Prostate gland (tissue), 2 donors: ENCODE measurements at regions not wholly inside any gene's neighbourhood (a gene's known extent, or its start where the extent isn't known, plus 50 kb on each side); places are given as distances from the start of the nearest gene placed in this dataset.

Experiments
- DNase-seq: peaks from one replicate; pipeline ENCODE4 v3.0.0-alpha.2; 2019; ENCODE audit warnings: low spot score
- H3K27ac ChIP-seq, 2 donors: fragments of 200-600 bp; sonication (generic); 2 replicates each; pipeline ENCODE4 v1.5.1; 2017 to 2019
- H3K27me3 ChIP-seq: fragments of 200-600 bp; sonication (generic); replicated peaks from 2 replicates; pipeline ENCODE4 v1.5.1; 2019; ENCODE audit not compliant: insufficient read depth
- H3K36me3 ChIP-seq, 2 donors: fragments of 200-600 bp; sonication (generic); 1 replicate in 1 of 2; 2 replicates in 1 of 2; pipeline versions ENCODE4 v1.5.1 to v1.8.1; 2017 to 2019
- H3K4me1 ChIP-seq: fragments of 200-600 bp; sonication (generic); replicated peaks from 2 replicates; pipeline ENCODE4 v1.5.1; 2019
- H3K4me3 ChIP-seq, 2 donors: fragments of 200-600 bp; sonication (generic); 2 replicates each; pipeline ENCODE4 v1.5.1; 2017 to 2019
- H3K9me3 ChIP-seq: fragments of 200-600 bp; sonication (generic); 2 replicates; pipeline ENCODE4 v1.5.1; 2017
- POLR2A ChIP-seq: fragments of 450-650 bp; IDR thresholded peaks from one replicate; pipeline ENCODE4 v1.6.1; 2016; ENCODE audit warnings: antibody characterized with exemption, mild to moderate bottlenecking
- POLR2AphosphoS5 ChIP-seq: sonication (generic); formaldehyde crosslinking; IDR thresholded peaks from one replicate; pipeline ENCODE4 v1.6.1; 2017; ENCODE audit warnings: antibody characterized with exemption
- WGBS: methylation state at CpG from one replicate; pipeline ENCODE4 v1.1.5; 2018; 5-methylcytosine and 5-hydroxymethylcytosine counted together
- intact Hi-C: fragments of 100-400 bp; cut with DNase I; formaldehyde crosslinking; loops from one replicate; pipeline ENCODE4 v1.14.2; 2022
- TF ChIP-seq, protein P1 (sequence below), 4 experiments: fragments of 200-600 bp in 2 of 4; fragments of 450-650 bp in 2 of 4; sonication (generic) in 2 of 4; IDR thresholded peaks; 1 replicate in 3 of 4; 2 replicates in 1 of 4; pipeline ENCODE4 v1.5.1; 2016 to 2019; ENCODE audit warnings: antibody characterized with exemption in 4 of 4, mild to moderate bottlenecking in 2 of 4, moderate library complexity in 2 of 4

DNA sequence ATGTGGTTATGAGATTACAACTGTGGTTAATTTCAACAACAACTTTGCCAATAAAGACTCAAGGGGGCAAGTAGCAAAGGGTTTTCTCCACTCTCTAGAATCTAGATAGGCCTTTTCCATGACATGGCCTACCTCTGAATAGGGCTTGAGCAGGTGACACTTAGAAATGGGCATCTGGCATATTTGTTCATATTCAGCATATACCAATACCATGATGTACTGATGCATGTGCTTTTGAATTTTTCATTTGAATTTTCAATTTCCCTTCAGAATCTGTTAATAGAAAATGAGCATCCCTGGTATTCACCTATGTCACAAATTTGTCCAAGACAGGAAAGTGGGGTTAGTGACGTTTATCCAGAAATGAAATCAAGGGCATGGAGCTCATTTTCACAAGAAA lies 757.5 kb upstream of the NRSN1 start:
- TF ChIP-seq POLR2A (no peak), POLR2AphosphoS5 (no peak)
- TF ChIP-seq, protein P1, sequence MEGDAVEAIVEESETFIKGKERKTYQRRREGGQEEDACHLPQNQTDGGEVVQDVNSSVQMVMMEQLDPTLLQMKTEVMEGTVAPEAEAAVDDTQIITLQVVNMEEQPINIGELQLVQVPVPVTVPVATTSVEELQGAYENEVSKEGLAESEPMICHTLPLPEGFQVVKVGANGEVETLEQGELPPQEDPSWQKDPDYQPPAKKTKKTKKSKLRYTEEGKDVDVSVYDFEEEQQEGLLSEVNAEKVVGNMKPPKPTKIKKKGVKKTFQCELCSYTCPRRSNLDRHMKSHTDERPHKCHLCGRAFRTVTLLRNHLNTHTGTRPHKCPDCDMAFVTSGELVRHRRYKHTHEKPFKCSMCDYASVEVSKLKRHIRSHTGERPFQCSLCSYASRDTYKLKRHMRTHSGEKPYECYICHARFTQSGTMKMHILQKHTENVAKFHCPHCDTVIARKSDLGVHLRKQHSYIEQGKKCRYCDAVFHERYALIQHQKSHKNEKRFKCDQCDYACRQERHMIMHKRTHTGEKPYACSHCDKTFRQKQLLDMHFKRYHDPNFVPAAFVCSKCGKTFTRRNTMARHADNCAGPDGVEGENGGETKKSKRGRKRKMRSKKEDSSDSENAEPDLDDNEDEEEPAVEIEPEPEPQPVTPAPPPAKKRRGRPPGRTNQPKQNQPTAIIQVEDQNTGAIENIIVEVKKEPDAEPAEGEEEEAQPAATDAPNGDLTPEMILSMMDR (IDR thresholded peaks at IDR 0.05): no peak
- no peak overlapping the region for H3K4me3 ChIP-seq
- intact Hi-C loops: no loop called here
- WGBS: 94% methylated on average over 1 of the region's 1 CpG
- H3K9me3 ChIP-seq: no peaks in the 10 kb centered on the region
- no peak for DNase-seq
- no peaks in the 10 kb centered on the region for H3K36me3 ChIP-seq
- H3K27ac ChIP-seq: no peak overlapping the region
- H3K27me3 ChIP-seq: no peaks in the 10 kb centered on the region
- no peaks in the 10 kb centered on the region for H3K4me1 ChIP-seq

DNA sequence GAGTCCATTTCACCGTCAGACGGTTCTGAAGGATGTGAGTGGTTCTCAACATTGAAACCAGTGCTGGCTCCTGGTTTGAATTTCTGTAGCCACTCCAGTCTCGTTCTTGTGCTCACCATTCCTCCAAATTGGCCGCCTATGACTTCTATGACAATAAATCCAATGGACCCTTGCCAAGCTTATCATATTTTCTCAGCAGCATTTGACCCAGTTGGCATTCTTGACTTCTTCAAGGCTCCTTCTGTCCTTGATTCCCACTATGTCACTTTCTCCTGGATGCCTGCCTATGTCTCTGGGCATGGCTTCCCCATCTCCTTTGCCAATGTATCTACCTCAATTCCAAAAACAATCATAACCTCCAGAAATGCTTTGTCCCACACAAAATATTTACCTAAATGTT lies 756.0 kb upstream of the NRSN1 start:
- 94% methylated on average over 4 of the region's 4 CpGs for WGBS
- no peak for DNase-seq
- intact Hi-C loops: no loop called here
- no peaks in the 10 kb centered on the region for H3K36me3 ChIP-seq
- no peak for TF ChIP-seq POLR2A
- TF ChIP-seq, protein P1 (IDR thresholded peaks at IDR 0.05): no peak
- no peak for TF ChIP-seq POLR2AphosphoS5
- H3K9me3 ChIP-seq: no peaks in the 10 kb centered on the region
- no peaks in the 10 kb centered on the region for H3K4me1 ChIP-seq
- no peak overlapping the region for H3K4me3 ChIP-seq
- no peaks in the 10 kb centered on the region for H3K27me3 ChIP-seq
- no peak overlapping the region for H3K27ac ChIP-seq

DNA sequence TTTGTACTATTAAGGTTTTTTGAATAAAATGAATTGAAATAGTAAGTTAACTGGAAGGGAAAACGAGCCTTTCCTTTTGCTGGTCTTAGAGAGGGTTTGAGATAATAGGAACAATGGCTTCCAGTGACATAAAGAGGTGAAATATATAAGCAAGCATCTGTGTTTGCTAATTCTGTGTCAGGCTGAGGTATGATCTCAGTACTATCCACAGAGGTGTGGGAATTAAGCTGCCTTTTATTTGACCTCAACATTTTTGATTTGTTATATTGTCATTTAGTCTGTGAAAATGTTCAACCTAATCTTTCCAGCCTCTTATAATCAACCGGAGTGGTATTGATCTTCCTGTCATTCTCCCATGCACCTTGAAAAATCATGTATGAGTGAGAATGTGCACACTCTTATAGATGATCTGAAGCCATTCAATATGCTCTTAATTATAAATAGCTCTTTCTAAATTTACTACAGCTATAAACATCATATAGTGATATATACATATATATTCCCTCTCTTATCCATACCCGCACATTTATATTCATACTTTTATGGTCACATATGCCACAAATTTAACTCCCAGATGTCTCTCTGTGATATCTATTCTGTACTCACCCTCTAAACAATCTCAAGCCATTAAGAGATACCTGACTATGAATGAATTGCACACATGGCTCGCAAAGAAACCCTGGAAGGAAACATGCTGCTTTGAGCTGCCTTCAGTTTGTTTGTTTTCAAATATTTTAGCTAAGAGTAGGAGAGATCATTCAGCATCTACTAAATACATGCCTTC lies 754.7 kb upstream of the NRSN1 start:
- TF ChIP-seq POLR2A (no peak), POLR2AphosphoS5 (no peak)
- TF ChIP-seq, protein P1 (IDR thresholded peaks at IDR 0.05): no peak
- no peaks in the 10 kb centered on the region for H3K4me1 ChIP-seq
- H3K27ac ChIP-seq: no peak overlapping the region
- intact Hi-C loops: no loop called here
- H3K4me3 ChIP-seq: no peak overlapping the region
- H3K9me3 ChIP-seq: no peaks in the 10 kb centered on the region
- no peaks in the 10 kb centered on the region for H3K27me3 ChIP-seq
- 61% methylated on average over 4 of the region's 4 CpGs for WGBS
- no peak for DNase-seq
- no peaks in the 10 kb centered on the region for H3K36me3 ChIP-seq

DNA sequence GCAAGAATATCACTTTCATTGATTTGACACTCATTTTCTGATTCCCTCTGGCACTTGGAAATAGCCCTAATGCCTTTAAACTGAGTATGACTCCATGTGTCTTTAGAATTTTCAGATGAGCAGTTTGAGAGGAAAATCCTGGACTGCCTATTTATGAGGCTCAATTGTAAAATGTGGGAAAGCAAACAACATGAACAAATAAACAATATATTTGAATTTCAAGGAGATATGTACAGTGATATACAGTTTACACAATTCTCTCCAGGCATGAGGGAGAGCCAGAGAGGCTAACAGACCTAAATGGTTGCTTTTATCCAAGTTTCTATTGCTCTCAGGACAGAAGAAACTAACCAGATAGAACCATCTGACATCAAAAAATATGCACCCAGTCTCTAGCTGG lies 748.2 kb upstream of the NRSN1 start:
- TF ChIP-seq, protein P1 (IDR thresholded peaks at IDR 0.05): no peak
- no peak for TF ChIP-seq POLR2AphosphoS5
- TF ChIP-seq POLR2A: no peak
- H3K36me3 ChIP-seq: no peaks in the 10 kb centered on the region
- no peak overlapping the region for H3K4me3 ChIP-seq
- no peaks in the 10 kb centered on the region for H3K4me1 ChIP-seq
- no peak overlapping the region for H3K27ac ChIP-seq
- intact Hi-C loops: no loop called here
- DNase-seq: no peak
- H3K27me3 ChIP-seq: no peaks in the 10 kb centered on the region
- no peaks in the 10 kb centered on the region for H3K9me3 ChIP-seq

DNA sequence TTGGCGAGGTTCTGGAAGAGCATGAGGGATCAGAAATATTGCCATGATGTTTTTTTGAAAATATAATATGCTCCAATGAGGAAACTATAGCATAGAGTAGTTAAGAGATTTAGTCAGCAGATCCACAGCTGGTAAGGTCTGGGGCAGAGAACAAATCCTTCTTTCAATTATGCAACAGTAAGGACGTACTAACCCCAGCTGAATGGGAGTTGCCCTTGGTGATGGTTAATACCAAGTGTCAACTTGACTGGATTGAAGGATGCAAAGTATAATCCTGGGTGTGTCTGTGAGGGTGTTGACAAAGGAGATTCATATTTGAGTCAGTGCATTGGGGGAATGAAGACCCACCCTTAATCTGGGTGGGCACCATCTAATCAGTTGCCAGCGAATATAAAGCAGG lies 745.5 kb upstream of the NRSN1 start:
- TF ChIP-seq, protein P1 (IDR thresholded peaks at IDR 0.05): no peak
- Histone ChIP-seq H3K4me1 (no peaks in the 10 kb centered on the region), H3K36me3 (no peaks in the 10 kb centered on the region), H3K27ac (no peak overlapping the region), H3K4me3 (no peak overlapping the region), H3K27me3 (no peaks in the 10 kb centered on the region), H3K9me3 (no peaks in the 10 kb centered on the region)
- intact Hi-C loops: no loop called here
- 89% methylated on average over 3 of the region's 3 CpGs for WGBS
- DNase-seq: no peak
